A673 (cell line): ENCODE measurements at regions not wholly inside any gene's neighbourhood (a gene's known extent, or its start where the extent isn't known, plus 50 kb on each side); places are given as distances from the start of the nearest gene placed in this dataset.

ENCODE experiments used
- CTCF ChIP-seq: fragments of 300-800, 200-600 bp; sonication (generic); conservative IDR thresholded peaks from 2 replicates; pipeline ENCODE4 v1.5.1; 2017; ENCODE audit warnings: low read depth, mild to moderate bottlenecking, antibody characterized with exemption, low read length, moderate library complexity, mixed read lengths
- EZH2 ChIP-seq: fragments of 200-600 bp; sonication (generic); IDR thresholded peaks from 2 replicates; pipeline ENCODE4 v1.6.1; 2017; ENCODE audit warnings: borderline replicate concordance, low read depth, mild to moderate bottlenecking, mixed read lengths, antibody characterized with exemption, low read length; ENCODE audit not compliant: poor library complexity, severe bottlenecking

- TF ChIP-seq CTCF, result no peak
- no peak for TF ChIP-seq EZH2
Observed at GRCh38 chr3:135629701-135630408, 335.7 kb upstream of the PPP2R3A start.
